ENCODE measurements at regions not wholly inside any gene's neighbourhood (a gene's known extent, or its start where the extent isn't known, plus 50 kb on each side); places are given as distances from the start of the nearest gene placed in this dataset.

DNA sequence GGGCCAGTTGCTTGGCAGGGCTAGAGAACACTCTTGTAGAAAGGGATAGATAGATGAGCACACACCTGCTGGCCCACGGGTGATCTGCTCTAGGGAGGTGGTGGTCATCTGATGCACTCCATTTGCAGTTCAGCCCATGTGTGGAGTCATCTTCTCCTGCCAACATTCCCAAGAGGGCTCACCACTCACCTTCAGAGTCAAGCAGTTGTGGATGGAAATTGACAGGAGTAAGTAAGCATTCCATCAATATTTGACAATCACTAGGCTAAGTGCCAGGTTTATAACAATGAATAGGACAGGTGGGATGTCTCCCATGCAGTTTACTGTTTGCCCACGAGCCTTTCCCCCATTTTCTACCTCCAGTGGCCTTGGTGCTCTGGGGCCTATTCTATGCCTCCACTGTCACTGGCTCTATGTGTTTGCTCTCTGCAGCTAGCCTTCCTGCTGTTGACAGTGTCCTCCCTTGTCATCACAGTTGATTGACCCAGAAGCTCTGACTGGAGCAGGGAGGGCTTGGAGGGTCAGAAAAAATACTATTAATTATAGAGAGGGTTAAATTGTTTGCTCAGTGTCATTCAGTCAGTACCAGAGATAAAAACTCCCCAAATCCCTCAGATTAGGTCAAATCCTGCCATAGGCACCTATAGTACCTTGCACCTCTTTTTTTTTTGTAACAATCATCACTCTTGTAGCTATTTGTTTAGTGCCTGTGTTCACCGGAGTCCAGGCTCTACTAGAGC lies 134.6 kb upstream of the PZP start:
- TF ChIP-seq, protein P1, sequence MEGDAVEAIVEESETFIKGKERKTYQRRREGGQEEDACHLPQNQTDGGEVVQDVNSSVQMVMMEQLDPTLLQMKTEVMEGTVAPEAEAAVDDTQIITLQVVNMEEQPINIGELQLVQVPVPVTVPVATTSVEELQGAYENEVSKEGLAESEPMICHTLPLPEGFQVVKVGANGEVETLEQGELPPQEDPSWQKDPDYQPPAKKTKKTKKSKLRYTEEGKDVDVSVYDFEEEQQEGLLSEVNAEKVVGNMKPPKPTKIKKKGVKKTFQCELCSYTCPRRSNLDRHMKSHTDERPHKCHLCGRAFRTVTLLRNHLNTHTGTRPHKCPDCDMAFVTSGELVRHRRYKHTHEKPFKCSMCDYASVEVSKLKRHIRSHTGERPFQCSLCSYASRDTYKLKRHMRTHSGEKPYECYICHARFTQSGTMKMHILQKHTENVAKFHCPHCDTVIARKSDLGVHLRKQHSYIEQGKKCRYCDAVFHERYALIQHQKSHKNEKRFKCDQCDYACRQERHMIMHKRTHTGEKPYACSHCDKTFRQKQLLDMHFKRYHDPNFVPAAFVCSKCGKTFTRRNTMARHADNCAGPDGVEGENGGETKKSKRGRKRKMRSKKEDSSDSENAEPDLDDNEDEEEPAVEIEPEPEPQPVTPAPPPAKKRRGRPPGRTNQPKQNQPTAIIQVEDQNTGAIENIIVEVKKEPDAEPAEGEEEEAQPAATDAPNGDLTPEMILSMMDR (IDR thresholded peaks at IDR 0.05) = no peak
- TF ChIP-seq TAF1 (IDR thresholded peaks at IDR 0.05; ENCODE audit: borderline replicate concordance, low read depth, low read length) (no peak), RXRA (IDR thresholded peaks at IDR 0.05; ENCODE audit: borderline replicate concordance, low read depth) (no peak), MXI1 (IDR thresholded peaks at IDR 0.05; ENCODE audit: low read depth, low read length) (no peak), SMC3 (IDR thresholded peaks at IDR 0.05; ENCODE audit: low read depth, low read length) (no peak), POLR2AphosphoS5 (IDR thresholded peaks at IDR 0.05; ENCODE audit: low read depth, low read length) (no peak)
